Heart right ventricle (tissue), 16 donors: ENCODE measurements at regions not wholly inside any gene's neighbourhood (a gene's known extent, or its start where the extent isn't known, plus 50 kb on each side); places are given as distances from the start of the nearest gene placed in this dataset.

Experiments used
- ATAC-seq, 8 donors: fragments of 200-7000 bp; cut with Tn5 transposase; one replicate each; pipeline ENCODE4 v1.9.1; 2020; ENCODE audit warnings: mild to moderate bottlenecking in 8 of 8, moderate library complexity in 8 of 8, moderate number of reproducible peaks in 1 of 8
- DNase-seq, 2 donors: peaks; one replicate each; pipeline ENCODE4 v3.0.0-alpha.2; 2020
- H3K27ac ChIP-seq, 10 donors: fragments of 200-600 bp; sonication (generic) in 2 of 10; one replicate each; pipeline versions ENCODE4 v1.5.0 to v1.8.0; 2020 to 2022; ENCODE audit warnings: mild to moderate bottlenecking in 3 of 10
- H3K27me3 ChIP-seq, 7 donors: fragments of 200-600 bp; one replicate each; pipeline ENCODE4 v1.8.0; 2021 to 2022; ENCODE audit warnings: mild to moderate bottlenecking in 2 of 7
- H3K36me3 ChIP-seq, 9 donors: fragments of 200-600 bp; sonication (generic) in 1 of 9; one replicate each; pipeline versions ENCODE4 v1.5.0 to v1.8.0; 2020 to 2022; ENCODE audit warnings: mild to moderate bottlenecking in 2 of 9
- H3K4me1 ChIP-seq, 9 donors: fragments of 200-600 bp; sonication (generic) in 1 of 9; one replicate each; pipeline versions ENCODE4 v1.5.0 to v1.8.0; 2020 to 2022; ENCODE audit warnings: mild to moderate bottlenecking in 4 of 9
- H3K4me3 ChIP-seq, 10 donors: fragments of 200-600 bp; sonication (generic) in 2 of 10; one replicate each; pipeline versions ENCODE4 v1.5.0 to v1.8.0; 2020 to 2022; ENCODE audit warnings: mild to moderate bottlenecking in 7 of 10, moderate library complexity in 2 of 10
- H3K9me3 ChIP-seq, 11 donors: fragments of 200-600 bp in 10 of 11; sonication (generic) in 2 of 11; one replicate each; pipeline versions ENCODE4 v1.5.0 to v1.8.0; 2013 to 2022; ENCODE audit warnings: mild to moderate bottlenecking in 2 of 11, control low read depth in 1 of 11, moderate library complexity in 1 of 11
- CTCF ChIP-seq, 9 donors: fragments of 200-600 bp; sonication (generic) in 2 of 9; IDR thresholded peaks; one replicate each; pipeline versions ENCODE4 v1.5.0 to v1.8.0; 2021 to 2022; ENCODE audit warnings: antibody characterized with exemption in 9 of 9, mild to moderate bottlenecking in 5 of 9, moderate library complexity in 1 of 9
- WGBS, 2 donors: extraction: QIAGEN DNeasy Blood & Tissue Kit; methylation state at CpG; one replicate each; pipeline ENCODE4 v1.1.7; 2013; ENCODE audit warnings: inconsistent platforms in 1 of 2; 5-methylcytosine and 5-hydroxymethylcytosine counted together
- intact Hi-C, 10 donors: fragments of 100-400 bp; cut with DNase I; formaldehyde crosslinking; loops; one replicate each; pipeline versions ENCODE4 v1.11.1 to v1.14.2; 2022
- donor health status: Arrhythmogenic right ventricular cardiomyopathy.
- donor health status: ischemic (EF 13 %, LVEDD 7.1; RV severe dilation, severe dysfunction).
- donor health status: healthy with polysubstance abuse.
- donor health status: DM: no; HTN: yes; CAD: no.
- donor health status: DM: no; HTN: no; CAD: no.
- donor health status: ischemic (EF 25% LVEDD 6.9; RV normal size, moderate dysfunction).
- donor health status: ischemic (EF 25% LVEDD 5.7; RV mildly dilated, moderate dysfunction).
- donor health status: healthy.
- donor health status: DM: yes; HTN: yes; CAD: no.
- donor health status: Ischemic cardiomyopathy.
- donor health status: ischemic (EF 35%, LVEDD 5.7; RV mildly dilated, moderate dysfunction).
- donor health status: nonischemic (EF 11% LVEDD 7.7; RV severe dilation, severe dysfunction).
- donor health status: DM: yes; HTN: yes; CAD: no.
- donor health status: PGD.
- donor health status: ischemic (EF 29% LVEDD 5.4; RV normal size, mild dysfunction).
- donor health status: nonischemic (EF 23%, LVEDD 6.1; RV moderate dilation, normal function).

DNA sequence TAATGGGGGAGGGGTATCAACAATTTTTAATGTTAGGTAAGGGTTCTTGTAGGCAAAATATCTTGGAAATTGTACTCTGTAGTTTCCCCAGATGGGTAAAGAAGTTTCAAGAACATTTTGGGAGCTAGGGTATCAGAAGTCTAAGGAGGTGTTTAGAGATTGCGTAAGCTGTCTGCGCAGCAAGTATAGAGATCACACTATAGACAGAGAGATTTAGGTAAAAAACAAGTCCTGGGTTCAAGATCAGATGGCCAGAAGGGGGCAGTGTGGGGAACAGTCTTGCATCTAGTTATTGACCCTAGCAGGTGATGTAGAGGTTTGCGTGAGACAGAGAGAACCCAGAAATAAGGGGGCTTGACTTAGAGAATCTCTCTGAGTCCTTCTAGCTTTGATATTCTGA, 80.8 kb downstream of the S1PR1 start:
- ATAC-seq: no peak

DNA sequence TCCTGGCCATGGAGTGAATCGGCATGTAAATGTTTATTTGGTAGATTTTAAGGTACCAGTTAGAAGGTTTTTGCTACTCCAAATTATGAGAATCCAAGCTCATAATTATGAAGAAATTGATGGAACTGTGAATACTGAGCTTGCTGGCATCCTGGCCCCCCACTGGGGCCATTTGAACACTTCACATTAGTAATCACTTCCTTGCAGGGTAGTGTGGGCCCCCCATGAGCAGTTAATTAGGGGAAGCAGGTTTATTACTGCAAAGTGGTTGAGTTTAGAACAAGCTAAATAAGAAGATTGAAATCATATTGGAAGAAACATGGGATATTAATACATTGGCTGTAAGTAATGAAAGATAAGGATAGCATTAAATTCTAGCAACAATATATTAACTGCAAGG, 86.7 kb downstream of the S1PR1 start:
- Histone ChIP-seq H3K36me3 (no peaks in the 10 kb centered on the region), H3K27ac (no peak overlapping the region), H3K9me3 (no peaks in the 10 kb centered on the region), H3K27me3 (peaks cover 0 to 28% (median 6%) of the 10 kb centered on the region in 7 donors), H3K4me1 (no peaks in the 10 kb centered on the region), H3K4me3 (no peak overlapping the region)
- 61 to 93% methylated on average over 1 of the region's 1 CpG for WGBS, 2 donors
- intact Hi-C loops: no loop called here
- no peak for TF ChIP-seq CTCF (IDR thresholded peaks at IDR 0.05)
- no peak for DNase-seq
- no peak for ATAC-seq

More for the DNA sequence above, 80.8 kb downstream of the S1PR1 start:
- no peak for DNase-seq
- Histone ChIP-seq H3K4me1 (peaks cover 0 to 2% (median 0%) of the 10 kb centered on the region in 9 donors), H3K36me3 (no peaks in the 10 kb centered on the region), H3K27me3 (peaks cover 0 to 25% (median 3%) of the 10 kb centered on the region in 7 donors), H3K27ac (no peak overlapping the region), H3K4me3 (no peak overlapping the region), H3K9me3 (no peaks in the 10 kb centered on the region)
- no peak for TF ChIP-seq CTCF (IDR thresholded peaks at IDR 0.05)
- WGBS, 2 donors: 95% methylated on average over 3 of the region's 3 CpGs
- intact Hi-C loops: loop anchor here in 1 of 10 donors (10.0 kb wide), 1 partner anchor 127 kb away; no protein-coding TSS in a partner anchor

DNA sequence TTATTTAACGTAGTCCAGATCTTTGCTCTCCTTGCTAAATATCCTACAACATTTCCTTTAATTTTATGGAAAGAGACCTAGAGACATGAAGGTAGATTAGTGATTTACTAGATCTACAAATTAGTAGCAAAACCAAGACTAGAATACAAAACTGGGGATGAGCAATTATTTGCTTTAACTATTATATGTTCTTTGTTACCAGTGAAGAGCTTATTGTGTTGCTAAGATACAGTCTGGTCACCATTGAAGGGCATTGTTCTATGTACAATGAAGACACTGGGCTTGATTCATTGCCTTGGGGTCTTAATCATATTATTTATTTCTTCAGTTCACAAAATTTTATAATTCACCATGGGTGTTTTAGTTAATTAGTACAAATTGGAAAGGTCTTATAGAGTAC, 88.3 kb downstream of the S1PR1 start:
- TF ChIP-seq CTCF (IDR thresholded peaks at IDR 0.05): no peak
- intact Hi-C loops: no loop called here
- H3K27me3 ChIP-seq: peaks cover 0 to 28% (median 0%) of the 10 kb centered on the region in 7 donors
- H3K9me3 ChIP-seq: no peaks in the 10 kb centered on the region
- ATAC-seq: no peak
- H3K4me3 ChIP-seq: no peak overlapping the region
- no peak overlapping the region for H3K27ac ChIP-seq
- WGBS, 2 donors: 94 to 98% methylated on average over 1 of the region's 1 CpG
- no peaks in the 10 kb centered on the region for H3K4me1 ChIP-seq
- H3K36me3 ChIP-seq: no peaks in the 10 kb centered on the region
- no peak for DNase-seq

DNA sequence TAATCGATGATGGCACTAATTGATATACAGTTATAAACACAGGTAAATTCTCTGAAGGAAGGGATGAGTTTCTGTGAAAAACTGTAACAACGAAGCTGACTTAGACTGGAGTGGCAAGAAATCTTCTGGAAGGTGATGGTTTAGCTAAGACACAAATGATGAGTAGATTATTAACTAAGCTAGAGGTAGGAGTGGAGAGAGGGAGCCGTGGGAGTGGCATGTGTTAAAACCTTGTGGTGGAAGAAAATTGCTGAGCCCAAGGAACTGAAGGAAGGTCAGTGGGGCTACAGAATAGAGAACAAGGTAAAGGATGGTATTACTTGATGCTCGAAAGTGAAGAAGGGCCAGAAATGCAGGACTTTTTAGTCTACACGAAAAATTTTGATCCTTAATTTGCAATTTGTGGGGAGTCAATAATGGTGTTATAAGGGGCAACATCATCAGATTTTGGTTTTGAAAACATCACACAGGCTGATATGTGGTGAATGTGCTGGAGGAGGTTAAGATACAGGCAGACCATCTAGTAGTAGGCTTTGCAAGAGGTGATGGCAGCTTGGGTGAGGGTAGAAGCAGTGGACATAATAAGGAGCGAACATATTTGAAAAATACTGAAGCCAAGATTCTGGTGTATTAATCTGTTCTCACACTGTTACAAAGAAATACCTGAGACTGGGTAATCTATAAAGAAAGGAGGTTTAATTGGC, 93.8 kb downstream of the S1PR1 start:
- ATAC-seq (no peak), DNase-seq (no peak)
- intact Hi-C loops: no loop called here
- H3K4me3 ChIP-seq: no peak overlapping the region
- WGBS, 2 donors: 87 to 90% methylated on average over 6 of the region's 6 CpGs
- H3K36me3 ChIP-seq: no peaks in the 10 kb centered on the region
- H3K4me1 ChIP-seq: no peaks in the 10 kb centered on the region
- H3K27ac ChIP-seq: no peak overlapping the region
- no peak for TF ChIP-seq CTCF (IDR thresholded peaks at IDR 0.05)
- H3K9me3 ChIP-seq: peaks cover 0 to 5% (median 0%) of the 10 kb centered on the region in 11 donors
- H3K27me3 ChIP-seq: peaks cover 0 to 10% (median 0%) of the 10 kb centered on the region in 7 donors
